IPS-15b (cell line): ENCODE measurements at regions not wholly inside any gene's neighbourhood (a gene's known extent, or its start where the extent isn't known, plus 50 kb on each side); places are given as distances from the start of the nearest gene placed in this dataset.

ENCODE experiments used
- H3K27me3 ChIP-seq: one replicate; pipeline ENCODE4 v1.6.1; 2013; ENCODE audit warnings: low read length; ENCODE audit not compliant: control insufficient read depth, insufficient read depth
- H3K36me3 ChIP-seq: one replicate; pipeline ENCODE4 v1.6.1; 2013; ENCODE audit warnings: low read length; ENCODE audit not compliant: control insufficient read depth, insufficient read depth
- H3K4me1 ChIP-seq: one replicate; pipeline ENCODE4 v1.6.1; 2013; ENCODE audit warnings: mild to moderate bottlenecking, low read length; ENCODE audit not compliant: control insufficient read depth, insufficient read depth
- H3K4me3 ChIP-seq: one replicate; pipeline ENCODE4 v1.5.1; 2013; ENCODE audit warnings: low read depth, low read length
- H3K9ac ChIP-seq: one replicate; pipeline ENCODE4 v1.6.1; 2013; ENCODE audit warnings: low read depth, mild to moderate bottlenecking, low read length
- H3K9me3 ChIP-seq: one replicate; pipeline ENCODE4 v1.6.1; 2013; ENCODE audit warnings: mild to moderate bottlenecking, low read length; ENCODE audit not compliant: control insufficient read depth, insufficient read depth

DNA sequence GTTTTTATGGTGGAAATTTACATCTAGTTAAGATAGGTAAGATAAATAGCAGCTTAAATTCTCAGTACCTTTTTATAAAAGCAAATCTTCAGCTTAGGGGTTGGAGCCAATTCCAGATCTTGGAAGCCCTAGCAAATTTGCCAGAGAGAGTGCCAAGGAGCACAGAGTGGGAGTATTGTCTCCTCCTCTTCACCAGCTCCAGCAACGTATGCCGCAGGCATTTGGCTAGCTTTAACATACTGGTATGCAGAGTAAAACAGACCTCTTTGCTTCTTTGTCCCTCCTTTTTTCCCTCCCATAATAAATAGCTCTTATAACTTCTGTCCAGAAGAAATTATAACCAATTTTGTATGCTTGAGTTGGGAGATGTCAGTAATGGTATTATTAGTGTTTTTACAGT lies 140.4 kb downstream of the DIPK2A start:
- Histone ChIP-seq H3K9me3 (no peaks in the 10 kb centered on the region), H3K4me3 (no peak overlapping the region), H3K36me3 (no peaks in the 10 kb centered on the region), H3K4me1 (peaks cover 3% of the 10 kb centered on the region), H3K27me3 (no peaks in the 10 kb centered on the region), H3K9ac (no peak overlapping the region)

DNA sequence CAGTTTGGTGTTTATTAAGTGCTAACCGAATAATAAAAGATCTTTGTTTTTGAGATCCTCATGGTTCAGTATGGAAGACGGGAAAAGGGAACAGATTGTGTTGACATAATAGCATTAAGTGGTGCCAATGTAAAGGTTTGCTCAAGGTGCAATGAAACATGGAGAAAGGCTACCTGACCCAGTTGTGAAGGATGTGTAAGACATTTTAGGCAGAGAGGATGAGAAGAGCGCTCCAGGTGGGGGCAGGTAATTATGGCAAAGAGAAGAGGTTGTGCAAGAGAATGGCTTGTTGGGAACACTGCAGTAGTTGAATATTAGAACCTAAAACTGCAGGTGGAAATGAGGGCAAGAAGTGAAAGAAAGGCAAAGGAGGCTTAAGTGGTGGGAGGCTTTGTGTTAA lies 140.8 kb downstream of the DIPK2A start:
- H3K4me3 ChIP-seq: no peak overlapping the region
- H3K27me3 ChIP-seq: no peaks in the 10 kb centered on the region
- no peaks in the 10 kb centered on the region for H3K36me3 ChIP-seq
- H3K4me1 ChIP-seq: peaks cover 3% of the 10 kb centered on the region
- H3K9ac ChIP-seq: no peak overlapping the region
- H3K9me3 ChIP-seq: no peaks in the 10 kb centered on the region

DNA sequence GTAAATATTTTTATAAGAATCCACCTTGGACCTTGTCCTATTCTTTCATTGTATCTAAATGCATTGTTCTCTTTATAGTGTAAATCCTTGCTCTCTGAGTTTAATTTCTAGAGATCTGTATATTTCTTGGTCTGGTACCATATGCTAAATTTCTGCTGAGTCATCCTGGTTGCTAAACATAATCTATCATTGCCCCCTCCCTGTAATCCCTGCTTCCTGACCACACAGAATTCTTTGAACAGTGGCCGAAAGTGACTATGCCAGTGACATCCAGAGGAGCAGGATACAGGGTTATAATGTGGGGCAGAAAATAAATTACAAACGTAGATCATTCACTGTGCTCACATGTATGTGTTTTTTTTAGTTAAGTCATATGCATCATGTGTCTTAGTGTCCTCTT lies 143.1 kb downstream of the DIPK2A start:
- H3K36me3 ChIP-seq: no peaks in the 10 kb centered on the region
- peaks cover 3% of the 10 kb centered on the region for H3K4me1 ChIP-seq
- no peaks in the 10 kb centered on the region for H3K9me3 ChIP-seq
- H3K27me3 ChIP-seq: no peaks in the 10 kb centered on the region
- H3K4me3 ChIP-seq: no peak overlapping the region
- no peak overlapping the region for H3K9ac ChIP-seq

DNA sequence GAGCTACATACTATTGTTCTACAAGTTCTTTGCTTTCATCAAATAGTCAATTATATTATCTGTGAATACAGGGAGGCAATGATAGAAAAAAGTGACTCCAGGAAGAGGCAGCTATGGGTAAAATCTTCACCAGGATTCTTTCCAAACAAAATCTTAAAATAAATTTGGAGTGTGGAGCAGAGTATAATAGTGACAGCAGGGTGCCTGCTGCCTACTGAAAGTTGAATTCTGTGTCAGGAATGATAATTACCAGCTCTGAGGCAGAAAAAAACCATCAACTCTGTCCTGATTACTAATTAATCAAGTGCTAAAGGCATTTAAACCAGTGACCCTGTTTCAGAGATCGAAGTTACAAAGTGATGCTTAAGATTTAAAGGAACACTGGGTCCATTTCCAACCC lies 148.0 kb downstream of the DIPK2A start:
- Histone ChIP-seq H3K27me3 (no peaks in the 10 kb centered on the region), H3K9me3 (no peaks in the 10 kb centered on the region), H3K4me1 (peaks cover 4% of the 10 kb centered on the region), H3K9ac (no peak overlapping the region), H3K36me3 (no peaks in the 10 kb centered on the region), H3K4me3 (no peak overlapping the region)

DNA sequence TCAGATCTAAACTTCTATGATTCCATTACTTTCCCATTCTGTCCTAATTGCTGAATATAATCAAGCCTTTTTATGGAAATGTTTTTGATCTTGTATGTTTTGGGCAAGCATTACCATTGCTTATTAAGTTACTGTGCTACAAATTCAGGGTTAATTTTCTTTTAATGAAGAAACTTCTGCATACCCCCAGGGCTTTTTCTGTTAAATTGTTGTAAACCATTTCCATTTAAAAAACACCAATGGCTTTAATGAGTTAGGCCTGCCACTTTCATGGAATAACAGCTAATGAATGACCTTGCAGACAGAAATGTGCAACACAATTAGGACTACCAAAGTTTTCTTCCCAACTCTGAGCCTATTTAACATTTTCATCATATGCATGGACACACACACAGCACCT lies 150.0 kb downstream of the DIPK2A start:
- H3K4me1 ChIP-seq: peaks cover 4% of the 10 kb centered on the region
- H3K4me3 ChIP-seq: no peak overlapping the region
- H3K9me3 ChIP-seq: no peaks in the 10 kb centered on the region
- no peaks in the 10 kb centered on the region for H3K36me3 ChIP-seq
- H3K27me3 ChIP-seq: no peaks in the 10 kb centered on the region
- no peak overlapping the region for H3K9ac ChIP-seq

DNA sequence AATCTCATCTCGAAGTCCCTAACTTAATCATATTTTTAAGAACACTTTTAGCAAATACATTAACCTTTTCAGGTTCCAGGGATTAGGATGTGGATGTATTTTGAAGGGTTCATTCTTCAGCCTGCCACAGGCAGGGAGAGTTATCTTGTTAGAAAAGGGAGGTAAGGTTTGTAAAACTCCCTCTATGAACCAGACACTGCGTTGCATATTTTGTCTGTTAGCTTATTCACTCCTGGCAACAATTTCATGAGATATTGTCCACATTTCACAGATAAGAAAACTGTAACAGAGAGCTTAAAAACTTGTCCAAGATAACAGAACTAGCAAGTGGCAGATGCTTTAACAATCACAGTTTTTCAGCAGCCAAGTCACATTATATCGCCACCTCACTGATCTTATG lies 155.4 kb downstream of the DIPK2A start:
- Histone ChIP-seq H3K36me3 (no peaks in the 10 kb centered on the region), H3K9ac (no peak overlapping the region), H3K27me3 (no peaks in the 10 kb centered on the region), H3K4me1 (peaks cover 16% of the 10 kb centered on the region), H3K4me3 (no peak overlapping the region), H3K9me3 (no peaks in the 10 kb centered on the region)

DNA sequence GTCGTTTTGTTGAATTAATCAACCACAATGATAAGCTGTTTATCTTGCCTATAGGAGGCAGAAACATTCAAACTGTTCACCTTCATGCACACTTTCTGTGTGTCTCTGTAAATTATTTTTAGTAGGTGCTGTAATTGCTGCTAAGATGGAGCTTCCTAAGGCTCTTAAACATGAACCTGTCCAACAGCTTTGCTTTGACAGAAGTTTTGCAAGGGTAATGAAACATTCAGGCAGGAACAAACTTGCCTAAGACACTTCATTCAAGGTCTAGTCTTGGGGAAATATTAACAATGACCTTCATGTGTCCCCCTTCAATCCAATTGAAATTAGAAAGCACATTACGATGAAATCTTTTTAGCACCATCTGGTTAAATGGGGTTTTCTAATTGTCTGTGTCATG lies 156.1 kb downstream of the DIPK2A start:
- H3K27me3 ChIP-seq: no peaks in the 10 kb centered on the region
- H3K4me3 ChIP-seq: no peak overlapping the region
- H3K4me1 ChIP-seq: peaks cover 14% of the 10 kb centered on the region
- no peaks in the 10 kb centered on the region for H3K36me3 ChIP-seq
- no peaks in the 10 kb centered on the region for H3K9me3 ChIP-seq
- no peak overlapping the region for H3K9ac ChIP-seq

DNA sequence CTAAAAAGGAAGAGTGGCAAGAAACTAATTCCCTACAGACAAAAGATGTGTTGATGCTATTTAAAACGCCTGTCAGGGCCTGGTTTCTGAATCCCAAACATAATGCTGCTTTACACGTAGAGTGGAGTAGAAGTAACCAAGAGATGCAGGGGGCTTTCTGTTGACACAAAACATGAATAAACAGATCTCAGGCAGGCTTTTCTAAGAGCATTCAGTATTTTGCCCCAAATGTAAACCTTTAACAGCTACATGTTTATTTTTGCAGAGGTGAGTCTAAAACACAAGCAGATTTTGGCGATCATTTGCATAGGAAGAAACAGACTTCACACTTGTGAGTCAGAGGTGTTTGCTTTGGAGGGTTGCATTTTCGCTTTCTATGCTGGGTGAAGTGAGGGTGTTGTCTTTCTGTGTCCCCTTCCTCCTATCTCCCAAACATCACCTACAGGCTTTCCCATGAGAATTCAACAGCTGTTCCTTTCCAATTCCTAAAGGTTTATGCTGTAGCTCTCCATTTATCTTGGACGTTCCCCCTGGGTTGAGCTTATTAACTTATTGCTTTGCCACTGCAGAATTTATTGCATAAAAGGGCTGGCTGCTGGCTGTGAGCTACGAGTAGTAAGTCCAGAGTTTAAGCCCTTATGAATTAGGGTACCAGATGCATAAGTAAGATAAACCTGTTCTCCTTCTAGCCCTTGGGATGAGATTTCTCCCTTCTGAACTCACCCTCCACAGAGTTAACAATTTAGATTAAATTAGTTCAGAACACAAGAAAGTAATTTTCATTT lies 156.7 kb downstream of the DIPK2A start:
- no peaks in the 10 kb centered on the region for H3K36me3 ChIP-seq
- no peak overlapping the region for H3K9ac ChIP-seq
- no peaks in the 10 kb centered on the region for H3K9me3 ChIP-seq
- no peak overlapping the region for H3K4me3 ChIP-seq
- peaks cover 12% of the 10 kb centered on the region for H3K4me1 ChIP-seq
- H3K27me3 ChIP-seq: no peaks in the 10 kb centered on the region

DNA sequence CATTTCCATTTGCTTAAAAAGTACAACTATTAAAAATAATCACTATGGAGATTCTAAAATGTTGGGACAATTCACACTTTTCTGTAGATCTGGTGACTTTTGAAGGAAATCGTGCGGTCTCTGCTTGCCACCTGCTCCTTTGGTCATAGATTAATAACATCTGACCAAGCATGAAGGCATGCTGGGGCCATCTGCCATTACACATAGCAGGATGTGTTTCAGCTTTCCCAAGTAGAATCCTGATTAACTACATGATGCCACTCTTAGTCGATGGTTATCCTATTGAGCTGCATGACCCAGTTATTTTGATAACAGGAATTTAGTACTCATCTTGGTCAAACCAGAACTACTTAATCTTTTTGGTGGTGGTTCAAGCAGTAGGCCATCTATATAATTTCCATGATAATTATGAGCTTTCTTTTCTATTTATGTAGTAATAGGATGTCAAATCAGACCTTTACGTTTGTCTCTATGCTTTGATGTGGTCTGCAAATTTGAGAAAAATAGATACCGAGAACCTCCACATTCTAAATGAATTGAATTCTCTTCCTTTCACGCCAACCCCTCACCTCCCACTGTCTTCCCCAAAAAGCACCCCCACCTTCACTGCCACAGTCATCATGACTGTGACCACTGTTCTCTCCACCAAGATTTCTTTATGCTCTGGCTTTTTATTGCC lies 158.1 kb downstream of the DIPK2A start:
- H3K4me3 ChIP-seq: no peak overlapping the region
- H3K27me3 ChIP-seq: no peaks in the 10 kb centered on the region
- no peaks in the 10 kb centered on the region for H3K9me3 ChIP-seq
- H3K9ac ChIP-seq: no peak overlapping the region
- no peaks in the 10 kb centered on the region for H3K36me3 ChIP-seq
- peaks cover 12% of the 10 kb centered on the region for H3K4me1 ChIP-seq

DNA sequence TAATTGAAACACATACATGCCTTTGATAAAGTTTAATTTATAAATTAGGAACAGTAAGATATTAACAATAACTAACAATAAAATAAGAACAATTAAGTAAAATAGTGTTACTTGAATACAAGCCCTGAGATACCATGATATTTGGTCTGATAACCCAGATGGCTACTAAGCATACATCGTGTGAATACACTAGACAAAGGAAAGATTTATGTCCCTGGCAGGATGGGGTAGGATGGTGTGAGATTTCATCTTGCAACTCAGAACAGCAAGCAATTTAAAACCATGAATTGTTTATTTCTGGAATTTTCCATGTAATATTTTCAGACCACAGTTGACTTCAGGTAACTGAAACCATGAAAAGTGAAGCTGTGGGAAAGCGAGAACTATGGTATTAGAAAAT lies 169.5 kb downstream of the DIPK2A start:
- Histone ChIP-seq H3K4me1 (no peaks in the 10 kb centered on the region), H3K9me3 (peaks cover 5% of the 10 kb centered on the region), H3K9ac (no peak overlapping the region), H3K27me3 (no peaks in the 10 kb centered on the region), H3K36me3 (no peaks in the 10 kb centered on the region), H3K4me3 (no peak overlapping the region)

DNA sequence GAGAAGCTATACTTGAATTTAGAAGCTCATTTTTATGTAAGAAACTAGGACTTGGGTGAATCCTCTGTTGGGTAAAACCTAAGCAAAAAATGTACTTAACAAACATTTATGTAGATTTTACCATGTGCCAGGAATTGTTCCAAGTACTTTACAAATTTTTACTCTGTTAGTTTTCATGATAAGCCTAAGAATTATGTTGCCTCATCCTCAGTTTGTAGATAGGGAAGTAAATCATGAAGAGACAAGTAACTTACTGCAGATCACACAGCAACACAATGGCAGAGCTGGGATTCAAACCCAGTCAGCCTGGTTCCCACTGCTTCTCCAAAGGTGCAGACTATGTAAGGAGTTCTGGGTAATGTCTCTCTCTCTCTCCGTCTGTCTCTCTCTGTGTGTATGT lies 169.9 kb downstream of the DIPK2A start:
- H3K36me3 ChIP-seq: no peaks in the 10 kb centered on the region
- no peak overlapping the region for H3K4me3 ChIP-seq
- H3K9ac ChIP-seq: no peak overlapping the region
- no peaks in the 10 kb centered on the region for H3K4me1 ChIP-seq
- no peaks in the 10 kb centered on the region for H3K27me3 ChIP-seq
- peaks cover 5% of the 10 kb centered on the region for H3K9me3 ChIP-seq

DNA sequence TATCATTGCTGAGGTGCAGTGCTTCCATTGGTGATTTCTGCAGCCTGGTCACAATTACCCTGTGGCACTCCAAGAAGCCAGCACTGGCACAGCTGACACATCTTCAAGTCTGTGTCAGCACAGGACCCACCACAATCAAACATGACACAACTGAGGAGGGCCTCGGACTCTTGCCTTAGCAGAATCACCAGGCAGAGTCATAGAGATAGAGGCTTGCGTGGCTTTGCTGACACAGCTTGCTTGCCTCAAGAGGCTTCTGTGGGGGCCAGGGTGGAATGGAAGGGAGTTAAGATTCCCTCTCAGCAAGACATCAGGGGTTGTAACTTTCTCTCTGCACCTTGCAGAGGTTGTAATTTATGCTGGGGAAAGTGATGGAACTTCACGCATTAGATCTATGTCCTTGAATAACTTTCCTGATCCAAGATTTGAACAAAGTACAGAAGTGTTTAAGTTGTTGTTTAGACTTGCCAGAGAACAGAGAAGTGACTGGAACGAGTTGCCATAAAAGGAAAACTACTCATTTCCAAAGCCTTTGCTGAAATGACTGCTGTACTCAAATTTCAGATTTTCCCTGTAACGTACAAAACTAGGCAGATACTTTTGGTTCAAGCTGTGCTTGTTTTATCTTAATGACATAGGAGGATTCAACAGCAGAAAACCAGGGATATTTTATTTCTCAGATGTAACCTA lies 170.7 kb downstream of the DIPK2A start:
- Histone ChIP-seq H3K9ac (no peak overlapping the region), H3K9me3 (peaks cover 5% of the 10 kb centered on the region), H3K4me3 (no peak overlapping the region), H3K27me3 (no peaks in the 10 kb centered on the region), H3K36me3 (no peaks in the 10 kb centered on the region), H3K4me1 (no peaks in the 10 kb centered on the region)
